Left hindlimb (tissue), 1 donor: ENCODE measurements at regions not wholly inside any gene's neighbourhood (a gene's known extent, or its start where the extent isn't known, plus 50 kb on each side); places are given as distances from the start of the nearest gene placed in this dataset.
A peak's percentile ranks its signal among the peaks of the same experiment; 100 is the strongest.
"Not testable (repeated sequence)": the region's sequence is repeated elsewhere in the genome, so short reads cannot be mapped to it uniquely, and the experiment has no call there.

ENCODE experiments used
- DNase-seq: peaks from one replicate; pipeline ENCODE4 v3.0.0-alpha.2; 2018

DNA sequence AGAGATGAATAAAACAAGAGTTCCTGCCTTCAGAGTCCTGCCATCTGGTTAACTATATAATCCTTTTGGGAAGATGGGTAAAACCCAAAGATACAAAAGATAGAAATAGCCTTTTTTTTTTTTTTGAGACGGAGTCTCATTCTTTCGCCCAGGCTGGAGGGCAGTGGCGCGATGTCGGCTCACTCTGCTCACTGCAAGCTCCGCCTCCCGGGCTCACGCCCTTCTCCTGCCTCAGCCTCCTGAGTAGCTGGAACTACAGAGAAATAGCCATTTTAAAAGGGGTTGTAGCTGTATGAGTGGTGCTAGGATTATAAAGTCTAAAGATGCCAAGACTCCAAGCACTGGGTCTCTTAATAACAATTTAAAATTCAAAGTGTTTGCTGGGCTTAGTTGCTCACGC lies 97.2 kb downstream of the KDR start:
- no peak for DNase-seq

DNA sequence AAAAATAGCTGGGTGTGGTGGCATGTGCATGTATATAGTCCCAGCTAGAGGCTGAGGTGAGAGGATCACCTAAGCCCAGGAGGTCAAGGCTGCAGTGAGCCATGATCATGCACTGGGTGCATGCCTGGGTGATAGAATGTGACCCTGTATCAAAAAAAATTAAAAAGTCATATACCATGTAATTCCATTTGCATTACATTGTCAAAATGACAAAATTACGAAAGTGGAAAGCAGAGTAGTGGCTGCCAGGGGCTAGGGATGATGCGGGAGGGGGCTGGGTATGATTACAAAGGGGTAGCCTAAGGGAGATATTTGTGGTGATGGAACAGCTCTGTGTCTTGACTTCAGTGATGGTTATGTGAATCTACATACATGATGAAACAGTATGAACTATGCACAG lies 97.8 kb downstream of the KDR start:
- no peak for DNase-seq

DNA sequence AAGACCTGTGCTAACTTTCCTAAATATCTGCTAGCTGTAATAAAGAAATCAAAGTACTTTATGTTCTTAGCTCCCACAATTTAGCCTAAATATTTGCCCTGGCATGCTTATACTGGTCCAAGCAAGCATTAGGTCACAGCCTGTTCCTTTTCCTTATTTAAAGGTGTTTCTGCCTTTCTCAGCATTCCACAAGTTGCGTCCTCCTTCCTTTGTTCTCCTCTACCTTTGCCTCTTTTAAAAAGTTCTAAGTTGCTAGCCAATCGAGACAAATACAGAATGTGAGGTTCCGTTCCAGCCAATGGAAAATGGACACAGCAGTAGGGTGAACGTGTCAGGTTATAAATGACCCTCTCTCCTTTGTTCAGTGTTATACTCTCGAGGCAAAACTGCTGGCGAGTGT lies 99.9 kb downstream of the KDR start:
- not testable (repeated sequence) for DNase-seq

DNA sequence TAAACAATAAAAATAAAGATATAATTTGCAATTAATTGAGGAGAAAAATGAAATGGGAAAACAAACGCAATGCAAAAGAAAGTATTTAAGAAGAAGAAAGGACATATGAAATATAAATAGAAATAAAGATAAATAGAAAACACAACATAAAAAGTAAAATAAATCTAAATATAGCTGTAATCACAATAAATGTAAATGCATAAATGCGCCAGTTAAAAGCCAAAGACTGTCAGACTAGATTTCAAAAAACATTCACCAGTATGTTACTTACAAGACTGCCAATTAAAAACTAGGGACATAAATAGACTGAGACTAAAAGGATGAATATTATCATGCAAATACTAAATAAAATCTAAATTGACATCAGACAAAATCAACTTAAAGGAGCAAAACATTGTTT lies 102.4 kb downstream of the KDR start:
- no peak for DNase-seq

DNA sequence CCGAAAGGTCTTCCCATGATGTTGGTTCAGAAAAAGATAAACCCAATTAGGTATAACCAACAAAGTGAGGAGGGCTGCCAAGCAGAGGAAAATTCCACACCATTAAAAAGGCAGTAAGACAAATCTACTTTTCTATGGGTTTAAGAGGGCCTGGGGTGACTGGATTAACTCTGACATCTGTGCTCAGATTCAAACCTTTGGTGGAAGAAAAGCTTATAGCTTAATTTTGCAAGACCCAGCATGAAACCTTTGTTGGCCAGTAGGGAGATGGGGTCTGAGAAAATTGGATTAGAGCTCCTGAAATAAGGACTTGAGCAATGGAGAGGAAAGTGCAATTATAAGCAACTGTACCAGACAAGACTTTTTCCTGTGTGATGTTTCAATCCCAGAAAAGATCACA lies 104.2 kb downstream of the KDR start:
- no peak for DNase-seq

DNA sequence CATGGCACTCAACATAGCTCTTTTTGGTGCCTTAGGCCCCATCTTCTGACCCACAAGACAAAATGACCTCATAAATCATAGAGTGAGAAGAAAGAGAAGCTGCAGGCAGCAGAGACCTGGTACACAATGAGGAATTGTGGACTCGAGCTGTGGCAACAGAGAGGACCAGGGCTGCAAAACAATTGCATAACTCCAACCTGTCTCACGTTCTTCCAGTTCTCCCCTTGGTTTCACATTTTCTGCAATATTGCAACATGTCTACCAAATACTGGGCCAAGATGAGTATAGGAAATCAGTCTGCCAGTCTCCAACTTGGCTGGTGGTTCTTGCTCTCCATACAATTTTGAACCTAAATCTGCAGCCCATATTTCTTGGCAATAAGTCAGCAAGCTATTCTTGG lies 105.3 kb downstream of the KDR start:
- DNase-seq = no peak

DNA sequence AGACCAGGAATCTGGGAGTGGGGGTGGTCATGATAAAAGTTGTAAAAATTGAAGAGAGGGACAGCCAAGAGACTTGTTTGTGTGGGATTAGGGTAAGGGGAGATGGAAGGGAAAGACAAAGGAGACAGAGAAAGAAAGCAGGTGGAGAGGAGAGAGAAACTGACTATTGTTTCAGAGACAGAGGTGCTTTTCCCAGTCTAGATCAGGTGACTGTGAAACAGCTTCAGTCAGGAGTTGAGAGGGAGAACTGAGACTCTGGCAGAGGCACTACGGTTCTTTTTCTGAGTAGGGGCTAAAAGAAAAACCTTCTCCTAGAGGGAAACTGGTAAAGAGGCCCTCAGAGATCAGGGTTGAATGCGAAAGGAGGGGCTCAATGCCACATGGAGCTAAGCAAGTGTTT lies 106.4 kb downstream of the KDR start:
- DNase-seq = no peak

DNA sequence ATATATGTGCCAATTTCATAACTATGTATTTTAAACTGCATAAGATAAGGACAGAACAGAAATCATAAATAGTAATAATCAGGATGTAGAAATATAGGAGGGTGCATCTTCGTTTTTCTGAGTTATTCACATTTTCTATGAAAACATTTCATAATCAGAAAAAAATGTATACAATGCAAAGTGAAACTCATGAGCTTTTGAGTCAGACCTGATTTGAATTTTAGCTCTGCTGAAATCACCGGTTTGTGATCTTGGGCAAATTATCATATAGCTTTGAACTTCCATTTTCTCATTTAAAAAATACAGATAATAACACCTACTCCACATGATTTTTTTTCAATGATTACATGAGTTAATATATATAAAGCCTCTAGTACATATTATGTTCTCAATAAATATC lies 106.9 kb downstream of the KDR start:
- DNase-seq = no peak

DNA sequence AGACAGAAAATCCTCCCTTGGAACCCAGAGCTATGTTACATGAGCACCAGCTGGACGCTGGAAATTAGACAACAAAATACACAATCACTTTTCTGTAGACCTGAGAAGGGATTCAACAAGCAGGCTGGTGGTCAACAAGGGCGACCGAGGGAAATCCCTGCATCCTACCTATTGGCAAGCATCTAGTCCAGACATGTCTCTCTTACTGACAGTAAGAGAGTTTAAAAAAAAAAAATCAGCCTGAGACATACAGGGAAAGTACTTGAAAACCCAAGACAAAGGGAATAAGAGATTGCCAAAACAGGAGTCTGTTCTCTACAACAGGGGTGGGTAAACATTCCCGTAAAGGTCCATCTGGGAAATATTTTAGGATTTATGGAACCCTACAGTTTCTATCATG lies 108.0 kb downstream of the KDR start:
- no peak for DNase-seq

DNA sequence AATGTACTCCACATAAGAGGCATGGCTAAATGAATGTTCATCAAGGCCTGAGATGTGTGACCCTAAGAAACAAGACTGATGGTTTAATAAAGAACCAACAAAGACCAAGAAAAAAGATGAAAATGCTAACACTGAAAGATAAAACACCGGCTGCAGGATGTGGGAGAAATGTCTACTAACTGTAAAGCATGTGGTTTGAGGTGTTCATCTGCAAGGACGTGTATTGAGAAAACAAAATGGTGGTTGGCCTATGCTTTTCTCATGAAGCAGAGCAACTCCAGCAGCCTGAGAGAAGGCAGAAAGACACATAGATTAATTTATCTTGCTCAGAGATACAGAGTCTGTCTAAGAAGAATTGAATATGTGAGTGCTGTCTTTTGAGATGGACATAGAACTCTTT lies 109.3 kb downstream of the KDR start:
- no peak for DNase-seq

DNA sequence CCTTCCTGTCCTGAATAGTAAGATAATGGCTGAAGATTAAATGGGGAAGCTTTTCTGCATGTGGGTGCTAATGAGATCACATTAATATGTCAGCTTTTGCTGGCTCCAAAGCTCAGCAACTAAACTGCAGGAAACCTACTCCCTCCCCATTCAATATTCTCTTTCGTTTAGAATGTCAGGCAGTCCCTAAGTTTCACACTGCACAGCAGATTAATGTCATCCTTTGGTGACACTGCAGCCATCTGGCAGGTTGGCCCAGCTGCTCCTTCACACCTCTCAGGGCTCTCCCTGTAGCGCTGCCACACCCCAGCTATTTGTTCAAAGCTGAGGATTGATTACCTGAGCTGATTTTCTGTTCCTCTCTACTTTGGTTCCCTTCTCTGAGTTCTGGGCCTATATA lies 110.5 kb downstream of the KDR start:
- no peak for DNase-seq

DNA sequence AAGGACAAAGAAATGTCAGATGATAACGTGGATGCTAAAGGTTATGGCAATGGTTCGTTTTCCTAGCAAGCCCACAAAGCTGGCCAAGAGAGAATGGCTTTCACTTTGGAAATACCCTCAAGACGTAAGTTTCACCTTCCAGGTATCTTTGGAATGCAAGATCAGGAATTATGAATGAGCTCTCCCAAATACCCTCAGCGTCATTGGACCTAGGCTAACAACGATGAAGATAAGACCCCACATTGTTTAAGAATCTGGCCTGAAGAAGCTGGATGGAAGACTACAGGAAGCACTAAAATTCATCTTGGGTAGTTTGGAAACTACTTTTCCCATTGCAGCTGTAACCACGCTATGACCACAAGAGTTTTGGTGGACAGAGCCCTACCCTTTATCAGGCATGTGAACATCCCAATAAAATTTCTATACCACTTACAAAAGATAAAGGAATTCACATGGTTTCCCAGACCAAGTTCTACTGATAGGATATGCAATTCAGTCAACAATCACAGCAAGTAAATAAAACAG lies 111.9 kb downstream of the KDR start:
- no peak for DNase-seq

DNA sequence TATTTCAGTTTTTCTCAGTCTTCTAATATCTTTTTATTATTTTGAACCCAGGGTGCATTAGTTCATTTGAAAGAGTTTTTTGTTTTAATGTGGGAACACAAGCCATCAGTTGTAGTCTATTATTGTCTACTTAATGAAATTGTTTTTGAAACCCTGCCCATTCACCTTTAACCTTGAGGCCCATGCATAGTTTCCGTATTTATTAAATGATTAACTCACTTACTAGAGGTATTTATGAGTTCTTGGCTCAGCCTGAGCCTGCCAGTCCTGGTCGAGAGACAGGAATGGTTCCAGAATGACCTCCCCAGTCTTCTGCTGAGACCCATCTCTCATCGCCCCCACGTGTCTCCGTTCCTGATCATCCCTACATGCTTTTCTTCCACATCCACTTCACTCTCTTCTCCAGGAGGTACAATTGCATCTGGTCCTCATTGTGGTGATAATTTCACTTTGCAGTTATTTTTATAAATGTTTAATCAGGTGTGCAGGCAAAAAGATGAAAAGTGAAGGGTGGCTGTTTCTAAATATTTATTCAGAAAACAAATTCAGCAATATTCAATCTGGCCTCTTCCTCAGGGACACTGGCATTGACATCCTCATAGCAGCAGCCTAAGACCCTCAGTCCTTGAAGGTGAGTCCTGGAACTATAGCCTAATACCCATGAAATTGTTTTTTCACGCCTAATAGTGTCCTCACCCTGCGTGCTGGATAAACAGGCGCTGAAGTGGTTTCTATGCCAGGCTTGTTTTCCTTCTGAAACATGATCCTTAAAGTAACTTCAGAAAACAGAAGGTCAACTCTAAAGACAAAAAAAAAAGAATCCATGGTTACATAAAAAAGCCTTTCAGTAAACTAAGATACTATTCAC lies 112.8 kb downstream of the KDR start:
- DNase-seq = no peak

DNA sequence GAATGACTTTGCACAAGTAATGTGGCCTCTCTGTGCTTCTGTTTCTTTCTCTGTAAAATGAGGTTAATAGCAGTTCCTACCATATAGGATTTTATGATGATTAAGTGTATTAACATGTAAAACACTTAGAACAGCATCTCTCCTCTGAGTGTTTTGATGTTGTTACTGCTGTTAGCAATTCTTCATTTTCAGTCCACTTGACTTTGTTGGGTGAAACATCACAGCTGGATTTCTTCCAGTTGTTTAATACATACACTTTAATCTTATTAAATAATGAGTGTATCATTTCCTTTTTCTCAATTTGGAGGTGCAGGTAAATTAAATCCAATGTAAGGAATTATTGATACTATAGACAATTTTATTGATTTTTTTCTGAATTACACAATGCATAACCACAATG lies 113.6 kb downstream of the KDR start:
- no peak for DNase-seq

DNA sequence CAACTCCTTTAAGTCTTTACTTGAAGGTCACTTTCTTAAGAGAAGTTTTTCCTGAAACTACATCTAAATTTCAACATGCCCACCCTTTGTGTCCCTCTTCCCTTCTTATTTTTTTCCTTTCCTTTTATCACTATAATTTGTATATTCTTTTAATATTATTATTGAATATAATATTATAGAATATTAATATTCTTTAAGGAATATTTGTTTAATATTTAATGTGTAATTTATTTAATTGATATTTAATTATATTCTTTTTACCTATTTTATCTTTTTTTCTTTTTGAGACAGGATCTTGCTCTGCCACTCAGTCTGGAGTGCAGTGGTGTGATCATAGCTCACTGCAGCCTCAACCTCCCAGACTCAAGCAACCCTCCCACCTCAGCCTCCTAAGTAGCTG lies 114.8 kb downstream of the KDR start:
- DNase-seq = no peak

DNA sequence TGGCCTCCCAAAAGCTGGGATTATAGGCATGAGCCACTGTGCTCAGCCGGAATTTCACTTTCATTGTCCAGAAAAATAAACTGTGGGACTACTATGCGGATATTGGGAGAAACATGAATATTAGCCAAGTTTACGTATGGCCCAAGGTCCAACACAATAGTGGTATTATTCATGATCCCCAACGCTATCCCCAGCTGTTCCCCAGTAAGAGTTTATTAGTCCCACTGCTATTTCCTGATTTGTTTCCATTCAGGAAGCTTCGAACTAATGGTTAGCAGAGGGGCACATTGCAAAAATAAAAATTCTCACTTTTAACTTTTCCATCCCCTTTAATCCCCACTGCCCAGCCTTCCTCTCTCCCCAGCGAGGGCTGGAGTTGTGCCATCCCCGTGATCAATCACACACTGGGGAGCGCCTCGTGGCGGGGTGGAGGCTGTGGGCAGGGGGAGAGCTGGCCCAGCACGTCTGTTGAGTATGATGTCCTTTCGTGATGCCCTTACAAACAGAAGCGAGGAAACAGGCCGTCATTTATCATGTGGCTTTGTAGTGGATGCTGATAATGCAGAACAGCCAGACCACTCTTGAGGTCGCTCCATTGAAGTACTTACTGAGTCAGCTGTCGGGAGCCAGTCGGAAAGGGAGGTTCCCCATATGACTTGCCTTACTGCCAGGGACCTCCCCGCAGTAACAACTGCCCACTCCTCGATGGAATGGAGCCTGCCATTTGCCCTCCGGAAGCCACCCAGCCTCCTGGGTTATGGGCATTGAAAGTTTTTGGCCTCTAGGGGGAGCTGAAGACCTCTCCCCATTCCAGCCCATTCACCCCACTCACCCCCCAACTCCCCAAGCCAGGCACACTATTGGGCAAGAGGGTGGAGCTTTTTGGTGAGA lies 117.0 kb downstream of the KDR start:
- DNase-seq = no peak

DNA sequence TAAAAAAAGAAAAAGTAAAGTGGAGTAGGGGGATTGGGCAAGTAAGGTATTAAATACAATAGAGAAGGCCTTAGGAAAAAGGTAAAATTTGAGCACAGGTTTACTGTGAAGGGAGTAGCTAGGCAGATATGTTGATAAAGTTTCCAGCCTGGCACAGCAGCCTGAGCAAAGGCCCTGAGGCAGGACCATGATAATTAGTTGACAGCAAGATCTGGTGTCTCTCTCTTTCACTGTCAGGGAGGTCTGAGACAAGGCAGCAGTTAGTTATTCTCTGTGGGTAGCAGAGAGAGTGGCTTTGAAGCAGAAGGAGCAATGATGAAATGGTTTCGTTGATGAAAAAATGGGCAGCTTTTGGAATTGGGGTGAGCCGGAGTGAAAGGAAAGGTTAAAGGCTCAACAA lies 119.5 kb downstream of the KDR start:
- DNase-seq = no peak

DNA sequence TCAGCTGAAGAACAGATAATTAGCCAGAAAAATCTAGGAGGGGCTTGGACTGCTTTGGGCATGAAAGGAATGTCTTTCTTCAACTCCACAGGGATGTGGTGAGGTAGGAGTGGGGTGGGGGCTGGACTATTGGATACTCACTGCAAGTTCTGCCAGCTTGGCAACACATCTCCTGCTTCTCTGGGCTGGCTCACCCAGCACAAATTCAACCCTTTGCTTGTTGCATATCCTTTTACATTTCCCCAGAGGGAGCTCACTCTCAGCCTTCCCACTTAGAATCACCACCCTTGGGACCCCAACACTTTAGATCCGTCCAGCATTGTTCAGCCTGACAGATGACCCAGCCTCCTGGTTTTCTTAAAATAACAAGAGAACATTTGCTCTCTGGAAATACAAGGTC lies 120.6 kb downstream of the KDR start:
- DNase-seq = peak; percentile 58

DNA sequence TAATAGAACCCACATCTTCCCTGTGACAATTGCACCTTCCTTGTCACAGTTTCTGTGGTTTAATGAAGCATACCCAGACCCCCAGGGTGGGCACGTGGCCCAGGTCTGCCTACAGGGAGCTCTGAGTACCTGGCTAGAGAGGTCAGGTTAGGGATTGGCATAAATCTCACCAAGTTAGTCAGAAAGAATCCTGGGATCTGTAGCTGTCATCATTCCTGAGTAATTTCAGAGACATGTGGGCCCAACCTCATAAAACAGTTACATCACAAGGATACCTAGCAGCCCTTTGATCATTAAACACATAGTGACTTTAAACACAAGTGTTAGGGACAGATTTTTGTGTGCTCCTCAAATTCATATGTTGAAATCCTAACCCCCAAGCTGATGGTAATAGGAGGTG lies 123.0 kb downstream of the KDR start:
- DNase-seq = no peak

DNA sequence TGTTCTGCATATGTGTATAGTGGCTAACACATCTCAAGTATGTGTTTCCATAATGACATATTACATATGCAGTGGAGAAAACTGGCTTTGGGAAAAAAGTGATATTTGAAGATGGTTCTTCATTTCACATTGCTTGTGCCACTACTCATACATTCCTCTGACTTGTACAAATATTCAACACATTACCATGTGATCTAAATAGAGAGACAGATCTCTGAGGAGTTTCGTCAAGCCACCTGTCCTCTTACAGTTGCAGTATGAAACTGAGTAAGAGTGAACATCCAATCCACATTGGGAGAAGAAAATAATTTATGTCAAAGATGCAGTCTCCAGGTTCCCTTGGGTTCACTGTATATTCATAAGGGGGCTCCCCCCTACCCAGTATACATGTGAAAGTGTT lies 123.9 kb downstream of the KDR start:
- DNase-seq = no peak

DNA sequence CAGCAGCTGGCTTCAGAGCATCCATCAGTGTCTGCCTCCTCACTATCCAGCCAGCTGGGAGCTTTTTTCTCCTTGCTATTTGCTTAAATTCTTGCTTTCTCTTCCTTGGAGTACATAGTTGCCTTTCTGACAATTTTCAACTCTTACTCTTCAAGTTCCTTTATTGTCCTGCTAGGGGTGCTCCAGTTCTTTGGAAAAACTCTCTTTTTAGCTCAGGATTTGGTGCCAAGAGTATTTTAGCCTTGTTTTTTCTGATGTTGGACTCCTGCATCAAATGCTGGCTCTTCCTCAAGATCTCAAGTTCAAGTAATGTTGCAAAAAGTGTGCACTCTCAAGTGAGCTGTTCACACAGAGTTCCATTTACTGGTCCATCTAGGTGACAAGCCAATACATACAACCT lies 126.4 kb downstream of the KDR start:
- no peak for DNase-seq

DNA sequence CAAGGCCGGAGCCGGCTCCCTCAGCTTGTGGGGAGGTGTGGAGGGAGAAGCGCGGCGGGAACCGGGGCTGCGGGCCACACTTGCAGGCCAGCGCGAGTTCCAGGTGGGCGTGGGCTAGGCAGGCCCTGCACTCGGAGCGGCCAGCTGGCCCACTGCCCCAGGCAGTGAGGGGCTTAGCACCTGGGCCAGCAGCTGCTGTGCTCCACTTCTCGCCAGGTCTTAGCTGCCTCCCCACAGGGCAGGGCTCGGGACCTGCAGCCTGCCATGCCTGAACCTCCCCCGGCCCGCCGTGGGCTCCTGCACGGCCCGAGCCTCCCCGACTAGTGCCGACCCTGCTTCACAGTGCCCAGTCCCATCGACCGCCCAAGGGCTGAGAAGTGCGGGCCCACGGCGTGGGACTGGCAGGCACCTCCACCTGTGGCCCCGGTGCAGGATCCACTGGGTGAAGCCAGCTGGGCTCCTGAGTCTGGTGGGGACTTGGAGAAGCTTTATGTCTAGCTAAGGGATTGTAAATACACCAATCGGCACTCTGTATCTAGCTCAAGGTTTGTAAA lies 131.8 kb downstream of the KDR start:
- not testable (repeated sequence) for DNase-seq

DNA sequence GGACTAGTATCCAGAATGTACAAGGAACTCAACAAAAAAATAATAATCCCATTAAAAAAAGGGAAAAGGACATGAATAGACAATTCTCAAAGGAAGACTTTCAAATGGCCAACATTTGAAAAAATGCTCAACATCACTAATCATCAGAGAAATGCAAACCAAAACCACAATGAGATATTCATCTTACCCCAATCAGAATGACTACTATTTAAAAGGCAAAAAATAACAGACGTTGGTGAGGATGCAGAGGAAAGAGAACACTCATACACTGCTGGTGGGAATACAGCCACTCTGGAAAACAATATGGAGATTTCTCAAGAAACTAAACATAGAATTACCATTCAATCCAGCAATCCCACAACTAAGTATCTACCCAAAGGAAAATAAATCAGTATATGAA lies 133.1 kb downstream of the KDR start:
- DNase-seq = no peak

DNA sequence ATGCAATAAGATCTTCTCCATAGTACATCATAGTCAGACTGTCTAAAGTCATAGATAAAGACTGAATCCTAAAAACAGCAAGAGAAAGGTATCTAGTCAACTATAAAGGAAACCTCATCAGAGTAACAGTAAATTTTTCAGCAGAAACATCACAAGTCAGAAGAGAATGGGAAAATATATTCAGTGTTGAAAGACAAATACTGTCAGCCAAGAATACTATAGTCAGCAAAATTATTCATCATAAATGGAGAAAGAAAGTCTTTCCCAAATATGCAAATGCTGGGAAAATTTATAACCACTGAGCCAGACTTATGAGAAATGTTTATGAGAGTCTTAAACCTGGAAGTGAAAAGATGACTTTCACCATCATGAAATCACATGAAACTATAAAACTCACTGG lies 136.7 kb downstream of the KDR start:
- no peak for DNase-seq
